Embryonic facial prominence (tissue), 1 donor: ENCODE measurements at regions not wholly inside any gene's neighbourhood (a gene's known extent, or its start where the extent isn't known, plus 50 kb on each side); places are given as distances from the start of the nearest gene placed in this dataset.

Experiments used
- DNase-seq: peaks from one replicate; pipeline ENCODE4 v3.0.0-alpha.2; 2016; ENCODE audit errors: extremely low spot score

- no peak for DNase-seq
These were observed 119.4 kb downstream of the MRPS6 start for GRCh38 chr21:34192646-34193285.

- no peak for DNase-seq
These were observed 122.0 kb downstream of the MRPS6 start for GRCh38 chr21:34195335-34195734.

- no peak for DNase-seq
These were observed 123.6 kb downstream of the MRPS6 start for GRCh38 chr21:34196996-34197395.

GRCh38 chr21:34197561-34197960 lies 124.2 kb downstream of the MRPS6 start:
- DNase-seq: no peak

- DNase-seq: no peak
These were observed 125.1 kb downstream of the MRPS6 start for GRCh38 chr21:34198231-34199120.

GRCh38 chr21:34199121-34199910 lies 125.9 kb downstream of the MRPS6 start:
- DNase-seq: no peak

- DNase-seq: no peak
These were observed 127.0 kb downstream of the MRPS6 start for GRCh38 chr21:34200288-34200905.

GRCh38 chr21:34201001-34201400 lies 127.6 kb downstream of the MRPS6 start:
- DNase-seq: no peak

GRCh38 chr21:34201481-34201858 lies 128.1 kb downstream of the MRPS6 start:
- DNase-seq: no peak

- no peak for DNase-seq
These were observed 129.4 kb downstream of the MRPS6 start for GRCh38 chr21:34202553-34203372.

- DNase-seq: no peak
These were observed 130.6 kb downstream of the MRPS6 start for GRCh38 chr21:34203851-34204420.

- no peak for DNase-seq
These were observed 131.4 kb downstream of the MRPS6 start for GRCh38 chr21:34204481-34205439.

GRCh38 chr21:34205811-34206571 lies 132.6 kb downstream of the MRPS6 start:
- DNase-seq: no peak

- no peak for DNase-seq
These were observed 140.6 kb downstream of the MRPS6 start for GRCh38 chr21:34213959-34214358.

GRCh38 chr21:34215501-34215900 lies 142.1 kb downstream of the MRPS6 start:
- DNase-seq: no peak

GRCh38 chr21:34215911-34216717 lies 142.7 kb downstream of the MRPS6 start:
- no peak for DNase-seq

GRCh38 chr21:34216718-34217032 lies 143.3 kb downstream of the MRPS6 start:
- DNase-seq: no peak

- no peak for DNase-seq
These were observed 143.9 kb downstream of the MRPS6 start for GRCh38 chr21:34217263-34217662.
